RWPE1 (cell line): ENCODE measurements at regions not wholly inside any gene's neighbourhood (a gene's known extent, or its start where the extent isn't known, plus 50 kb on each side); places are given as distances from the start of the nearest gene placed in this dataset.
"Not testable (repeated sequence)": the region's sequence is repeated elsewhere in the genome, so short reads cannot be mapped to it uniquely, and the experiment has no call there.

Experiments used
- CTCF ChIA-PET: fragments of 350-600 bp; sonication (Branson Sonifier 250); formaldehyde crosslinking; extraction: SDS; loops from one replicate; lab custom pipeline; 2021; lab: Yijun Ruan, JAX
- POLR2A ChIA-PET: fragments of 400-600 bp; formaldehyde crosslinking; extraction: SDS; loops from one replicate; lab custom pipeline; 2020; ENCODE audit warnings: antibody characterized with exemption; ENCODE audit not compliant: low non-redundant PET; lab: Yijun Ruan, JAX
- DNase-seq: peaks from one replicate; pipeline ENCODE4 v3.0.0; 2012; ENCODE audit warnings: low spot score
- H3K27ac ChIP-seq: fragments of 450-650 bp; 2 replicates; pipeline ENCODE4 v1.5.1; 2017
- CTCF ChIP-seq: fragments of 450-650 bp; conservative IDR thresholded peaks from 2 replicates; pipeline ENCODE4 v1.5.1; 2017; ENCODE audit warnings: low read depth, mild to moderate bottlenecking

DNA sequence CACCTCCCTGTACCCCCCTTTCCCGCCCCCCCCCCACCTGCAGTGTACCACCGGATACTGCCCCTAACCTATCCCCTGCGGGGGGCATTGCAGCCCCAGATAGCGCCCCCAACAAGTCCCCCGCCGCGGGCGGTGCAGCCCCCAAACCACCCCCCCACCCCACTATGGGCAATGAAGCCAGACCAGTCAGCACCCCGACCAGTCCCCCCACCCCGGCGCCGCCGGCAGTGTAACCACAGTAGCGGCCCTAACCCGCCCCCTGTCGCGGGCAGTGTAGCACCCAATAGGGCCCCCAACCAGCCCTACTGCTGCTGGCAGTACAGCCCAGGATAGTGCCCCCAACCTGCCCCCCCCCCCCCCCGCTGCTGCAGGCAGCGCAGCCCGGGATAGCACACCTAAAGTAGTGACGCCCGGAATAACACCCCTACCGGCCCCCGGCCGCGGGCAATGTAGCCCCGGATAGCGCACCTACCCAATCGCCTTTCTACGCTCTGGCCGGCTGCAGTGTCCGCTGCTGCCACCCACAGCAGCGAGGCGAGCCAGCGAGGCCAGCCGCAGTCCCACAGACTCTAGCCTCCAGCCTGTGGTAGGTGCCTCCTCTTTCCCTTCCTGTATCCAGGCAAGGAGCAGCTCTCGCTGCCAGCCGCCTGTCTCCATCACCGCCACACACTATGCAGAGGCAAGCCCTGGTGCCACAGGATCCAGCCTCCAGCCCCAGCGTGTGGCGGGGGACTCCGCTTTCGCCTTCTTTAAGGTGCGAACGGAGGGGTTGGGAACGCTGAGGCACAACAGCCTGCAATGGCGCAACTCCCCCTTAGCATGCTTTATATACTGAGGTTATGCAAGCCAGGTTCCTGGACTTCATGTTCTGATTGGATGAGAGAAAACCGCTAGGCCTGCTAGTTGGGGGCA is 229.3 kb downstream of the LIPI start:
- H3K27ac ChIP-seq, DNase-seq, POLR2A ChIA-PET, CTCF ChIA-PET: not testable (repeated sequence)

- H3K27ac ChIP-seq, CTCF ChIA-PET, POLR2A ChIA-PET, DNase-seq: not testable (repeated sequence)
Measured at GRCh38 chr21:13980115-13980662, 230.6 kb downstream of the LIPI start.

- CTCF ChIA-PET, POLR2A ChIA-PET, H3K27ac ChIP-seq, DNase-seq: not testable (repeated sequence)
Measured at GRCh38 chr21:13979608-13980007, 231.1 kb downstream of the LIPI start.

GRCh38 chr21:13974582-13974981 is 236.2 kb downstream of the LIPI start:
- POLR2A ChIA-PET, H3K27ac ChIP-seq, CTCF ChIA-PET, DNase-seq: not testable (repeated sequence)

GRCh38 chr21:13969853-13970252 is 240.9 kb downstream of the LIPI start:
- H3K27ac ChIP-seq, POLR2A ChIA-PET, DNase-seq: not testable (repeated sequence)
- CTCF ChIA-PET, result interaction anchor here (0.7 kb wide), 1 partner anchor 284 kb away, joined by 3 read pairs; no protein-coding TSS in a partner anchor

GRCh38 chr21:13969002-13969401 is 241.8 kb downstream of the LIPI start:
- POLR2A ChIA-PET, DNase-seq, H3K27ac ChIP-seq, CTCF ChIA-PET: not testable (repeated sequence)

DNA sequence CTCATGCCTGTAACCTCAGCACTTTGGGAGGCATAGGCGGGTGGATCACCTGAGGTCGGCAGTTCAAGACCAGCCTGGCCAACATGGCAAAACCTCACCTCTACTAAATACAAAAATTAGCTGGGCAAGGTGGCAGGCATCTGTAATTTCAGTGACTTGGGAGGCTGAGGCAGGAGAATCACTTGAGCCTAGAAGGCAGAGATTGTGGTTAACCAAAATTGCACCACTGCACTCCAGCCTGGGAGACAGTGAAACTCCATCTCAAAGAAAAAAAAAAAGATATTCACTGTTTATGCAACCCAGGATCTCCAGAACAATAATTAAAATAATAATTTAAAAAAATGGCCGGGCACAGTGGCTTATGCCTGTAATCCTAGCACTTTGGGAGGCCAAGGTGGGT is 247.5 kb downstream of the LIPI start:
- POLR2A ChIA-PET, CTCF ChIA-PET, DNase-seq, H3K27ac ChIP-seq: not testable (repeated sequence)

- H3K27ac ChIP-seq, result no peak overlapping the region
- ChIA-PET POLR2A (no interaction called here), CTCF (no interaction called here)
- no peak for TF ChIP-seq CTCF
- DNase-seq, result no peak
Measured at GRCh38 chr21:13937236-13937635, 273.5 kb downstream of the LIPI start.

DNA sequence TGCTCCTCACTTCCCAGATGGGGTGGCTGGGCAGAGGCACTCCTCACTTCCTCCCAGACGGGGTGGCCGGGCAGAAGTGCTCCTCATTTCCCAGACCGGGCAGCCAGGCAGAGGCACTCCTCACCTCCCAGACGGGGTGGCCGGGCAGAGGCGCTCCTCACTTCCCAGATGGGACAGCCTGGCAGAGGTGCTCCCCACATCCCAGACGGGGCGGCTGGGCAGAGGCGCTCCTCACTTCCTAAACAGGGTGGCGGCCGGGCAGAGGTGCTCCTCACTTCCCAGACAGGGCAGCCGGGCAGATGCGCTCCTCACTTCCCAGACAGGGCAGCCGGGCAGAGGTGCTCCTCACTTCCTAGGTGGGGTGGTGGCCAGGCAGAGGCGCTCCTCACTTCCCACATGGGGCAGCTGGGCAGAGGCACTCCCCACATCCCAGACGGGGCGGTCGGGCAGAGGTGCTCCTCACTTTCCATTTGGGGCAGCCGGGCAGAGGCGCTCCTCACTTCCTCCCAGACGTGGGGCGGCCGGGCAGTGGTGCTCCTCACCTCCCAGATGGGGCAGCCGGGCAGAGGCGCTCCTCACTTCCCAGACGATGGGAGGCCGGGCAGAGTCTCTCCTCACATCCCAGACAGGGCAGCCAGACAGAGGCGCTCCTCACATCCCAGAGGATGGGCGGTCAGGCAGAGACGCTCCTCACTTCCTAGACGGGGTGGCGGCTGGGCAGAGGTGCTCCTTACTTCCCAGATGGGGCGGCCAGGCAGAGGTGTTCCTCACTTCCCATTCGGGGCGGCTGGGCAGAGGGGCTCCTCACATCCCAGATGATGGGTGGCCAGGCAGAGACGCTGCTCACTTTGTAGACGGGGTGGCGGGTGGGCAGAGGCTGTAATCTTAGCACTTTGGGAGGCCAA is 274.5 kb downstream of the LIPI start:
- DNase-seq, POLR2A ChIA-PET, CTCF ChIA-PET, H3K27ac ChIP-seq: not testable (repeated sequence)

DNA sequence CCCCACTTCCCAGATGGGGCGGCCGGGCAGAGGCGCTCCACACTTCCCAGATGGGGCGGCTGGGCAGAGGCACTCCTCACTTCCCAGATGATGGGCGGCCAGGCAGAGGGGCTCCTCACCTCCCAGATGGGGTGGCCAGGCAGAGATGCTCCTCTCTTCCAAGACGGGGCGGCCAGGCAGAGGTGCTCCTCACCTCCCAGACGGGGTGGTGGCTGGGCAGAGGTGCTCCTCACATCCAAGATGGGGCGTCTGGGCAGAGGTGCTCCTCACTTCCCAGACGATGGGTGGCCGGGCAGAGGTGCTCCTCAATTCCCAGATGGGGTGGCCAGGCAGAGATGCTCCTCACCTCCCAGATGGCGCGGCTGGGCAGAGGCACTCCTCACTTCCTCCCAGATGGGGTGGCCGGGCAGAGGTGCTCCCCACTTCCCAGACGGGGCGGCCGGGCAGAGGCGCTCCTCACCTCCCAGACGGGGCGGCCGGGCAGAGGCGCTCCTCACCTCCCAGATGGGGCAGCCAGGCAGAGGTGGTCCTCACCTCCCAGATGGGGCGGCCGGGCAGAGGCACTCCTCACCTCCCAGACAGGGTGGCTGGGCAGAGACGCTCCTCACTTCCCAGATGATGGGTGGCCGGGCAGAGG is 275.2 kb downstream of the LIPI start:
- POLR2A ChIA-PET, CTCF ChIA-PET, H3K27ac ChIP-seq, DNase-seq: not testable (repeated sequence)

GRCh38 chr21:13934887-13935342 is 275.8 kb downstream of the LIPI start:
- CTCF ChIA-PET, POLR2A ChIA-PET, DNase-seq, H3K27ac ChIP-seq: not testable (repeated sequence)

- H3K27ac ChIP-seq, CTCF ChIA-PET, POLR2A ChIA-PET, DNase-seq: not testable (repeated sequence)
Measured at GRCh38 chr21:13923175-13923574, 287.6 kb downstream of the LIPI start.

DNA sequence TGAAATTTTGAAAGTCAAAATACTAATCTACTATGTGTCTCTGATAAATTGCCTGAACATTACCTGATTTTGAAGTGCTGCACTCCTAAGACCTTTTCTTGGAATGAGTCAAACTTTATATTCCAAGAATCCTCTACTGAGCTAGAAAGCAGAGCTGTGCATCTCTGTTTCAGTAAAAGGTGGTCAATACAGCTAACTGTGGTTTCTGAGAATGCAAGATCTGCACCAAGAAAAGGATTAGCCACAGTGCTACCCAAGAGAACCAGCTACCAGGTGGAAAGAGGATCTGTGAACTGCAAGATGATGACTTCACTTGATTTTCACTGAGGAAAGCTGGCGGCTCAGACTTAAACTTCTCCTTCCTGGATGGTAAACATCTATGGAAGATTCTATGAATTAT is 289.3 kb downstream of the LIPI start:
- DNase-seq, POLR2A ChIA-PET, CTCF ChIA-PET, H3K27ac ChIP-seq: not testable (repeated sequence)

DNA sequence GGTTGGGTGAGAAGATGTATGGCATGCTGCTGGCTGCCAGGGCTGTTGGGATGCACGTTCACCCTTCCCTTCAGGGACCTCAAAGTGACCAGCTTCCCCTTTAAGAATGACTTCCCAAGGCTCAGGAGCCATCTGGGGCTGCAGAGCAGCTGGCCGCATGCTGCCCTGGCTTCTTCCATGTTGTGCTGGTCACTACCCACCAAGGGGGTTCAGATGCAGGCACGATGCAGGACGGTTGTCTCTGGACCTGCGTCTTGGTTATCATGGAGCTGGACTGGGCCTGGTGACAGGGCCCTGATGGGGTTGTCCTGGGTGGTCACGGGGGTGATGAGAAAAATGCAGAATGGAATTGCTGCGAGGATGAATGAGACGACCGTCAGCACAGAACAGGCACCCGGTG is 297.8 kb downstream of the POTED start:
- POLR2A ChIA-PET, CTCF ChIA-PET: not testable (repeated sequence)

DNA sequence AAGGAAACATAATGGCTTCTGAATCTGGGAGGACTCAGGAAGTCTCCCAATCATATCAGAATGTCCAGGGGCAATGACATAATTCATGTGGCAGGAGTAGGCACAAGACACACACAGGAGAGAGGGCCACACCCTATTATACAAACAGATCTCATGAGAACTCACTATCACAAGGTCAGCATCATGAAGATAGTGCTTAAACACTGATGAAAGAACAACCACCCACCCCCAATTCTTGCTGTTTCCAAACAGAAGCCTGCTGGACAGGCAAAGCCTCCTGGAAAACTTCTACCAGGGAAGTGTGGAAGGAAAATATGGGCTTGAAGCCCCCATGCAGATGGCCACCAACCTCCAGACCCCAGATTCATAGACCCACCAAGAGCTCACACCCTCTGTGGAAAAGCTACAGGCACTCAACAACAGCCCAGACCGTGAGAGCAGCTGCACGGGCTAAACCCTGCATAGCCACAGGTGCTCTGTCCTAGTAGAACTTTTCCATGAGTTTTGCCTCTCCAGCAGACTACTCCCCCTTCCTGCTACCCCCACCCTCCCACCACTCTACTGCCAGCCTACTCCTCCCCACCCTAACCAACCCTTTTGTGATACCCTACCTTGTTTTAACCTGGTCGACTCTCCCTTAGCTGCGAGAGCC is 287.1 kb downstream of the POTED start:
- POLR2A ChIA-PET, DNase-seq: not testable (repeated sequence)

More for the DNA sequence above, 297.8 kb downstream of the POTED start:
- H3K27ac ChIP-seq, DNase-seq: not testable (repeated sequence)

More for the DNA sequence above, 287.1 kb downstream of the POTED start:
- H3K27ac ChIP-seq, CTCF ChIA-PET: not testable (repeated sequence)
